ENCODE measurements at regions not wholly inside any gene's neighbourhood (a gene's known extent, or its start where the extent isn't known, plus 50 kb on each side); places are given as distances from the start of the nearest gene placed in this dataset.

GRCh38 chr2:216942016-216942415 is 82.2 kb upstream of the TNP1 start:
- TF ChIP-seq CTCF (conservative IDR thresholded peaks at IDR 0.05; ENCODE audit: low read depth in 2 of 2) = no peak
- no peak for TF ChIP-seq CREB1 (CRISPR knock-in tag; IDR thresholded peaks at IDR 0.05; ENCODE audit: low read depth)
- no peak for TF ChIP-seq JUNB (IDR thresholded peaks at IDR 0.05; ENCODE audit: unreplicated experiment)
- no peak for TF ChIP-seq EZH2 (IDR thresholded peaks at IDR 0.05; ENCODE audit: low read depth, unreplicated experiment)
- TF ChIP-seq REST (IDR thresholded peaks at IDR 0.05; ENCODE audit: unreplicated experiment) = no peak
- no peak for TF ChIP-seq EZH2phosphoT487 (IDR thresholded peaks at IDR 0.05; ENCODE audit: unreplicated experiment)
- TF ChIP-seq ETS1 (IDR thresholded peaks at IDR 0.05) = no peak
